Kidney (tissue), 13 donors: ENCODE measurements at regions not wholly inside any gene's neighbourhood (a gene's known extent, or its start where the extent isn't known, plus 50 kb on each side); places are given as distances from the start of the nearest gene placed in this dataset.

Experiments
- DNase-seq, 5 donors: peaks; one replicate each; pipeline ENCODE4 v3.0.0-alpha.2; 2013 to 2020
- FAIRE-seq: peaks from 2 replicates; lab custom pipeline; 2012; peaks lifted over from hg19 to GRCh38; lab: Jason Lieb, UNC
- H3K27ac ChIP-seq, 2 donors: one replicate each; pipeline ENCODE4 v1.7.0; 2013; ENCODE audit warnings: low read depth in 2 of 2, low read length in 2 of 2, inconsistent platforms in 1 of 2
- H3K27me3 ChIP-seq: one replicate; pipeline ENCODE4 v1.7.1; 2013; ENCODE audit warnings: low read length, inconsistent platforms; ENCODE audit not compliant: control insufficient read depth, insufficient read depth
- H3K36me3 ChIP-seq, 3 donors: one replicate each; pipeline versions ENCODE4 v1.7.0 to v1.7.1; 2013; ENCODE audit warnings: low read length in 3 of 3, control low read depth in 1 of 3, inconsistent platforms in 1 of 3; ENCODE audit not compliant: insufficient read depth in 3 of 3, control insufficient read depth in 2 of 3
- H3K4me1 ChIP-seq, 3 donors: one replicate each; pipeline versions ENCODE4 v1.7.0 to v1.7.1; 2013; ENCODE audit warnings: low read length in 3 of 3, inconsistent platforms in 1 of 3, low read depth in 1 of 3; ENCODE audit not compliant: control insufficient read depth in 2 of 3, insufficient read depth in 2 of 3
- H3K4me3 ChIP-seq, 3 donors: one replicate each; pipeline versions ENCODE4 v1.7.0 to v1.8.1; 2013; ENCODE audit warnings: low read length in 3 of 3, control low read depth in 1 of 3, inconsistent platforms in 1 of 3
- H3K9ac ChIP-seq, 3 donors: one replicate each; pipeline versions ENCODE4 v1.7.0 to v1.7.1; 2013; ENCODE audit warnings: low read length in 3 of 3, control low read depth in 1 of 3, inconsistent platforms in 1 of 3
- H3K9me3 ChIP-seq, 3 donors: one replicate each; pipeline versions ENCODE4 v1.7.0 to v1.7.1; 2013; ENCODE audit warnings: low read length in 3 of 3, control low read depth in 1 of 3, inconsistent platforms in 1 of 3; ENCODE audit not compliant: control insufficient read depth in 2 of 3, insufficient read depth in 1 of 3
- intact Hi-C: fragments of 100-400 bp; cut with DNase I; formaldehyde crosslinking; loops from one replicate; pipeline ENCODE4 v1.11.1; 2022
- TF ChIP-seq, protein P1 (sequence below): IDR thresholded peaks from 3 replicates; pipeline ENCODE4 v1.5.1; 2012; ENCODE audit warnings: mild to moderate bottlenecking, moderate library complexity, borderline replicate concordance; ENCODE audit not compliant: insufficient read depth; ENCODE audit errors: extremely low read depth
- donor health status: control.
- donor health status: control.
- donor health status: control.
- donor health status: control.
- donor health status: control.
- donor health status: DM: yes; HTN: yes; CAD: no.
- donor health status: Normal renal cell carcinoma (clear cell type).

DNA sequence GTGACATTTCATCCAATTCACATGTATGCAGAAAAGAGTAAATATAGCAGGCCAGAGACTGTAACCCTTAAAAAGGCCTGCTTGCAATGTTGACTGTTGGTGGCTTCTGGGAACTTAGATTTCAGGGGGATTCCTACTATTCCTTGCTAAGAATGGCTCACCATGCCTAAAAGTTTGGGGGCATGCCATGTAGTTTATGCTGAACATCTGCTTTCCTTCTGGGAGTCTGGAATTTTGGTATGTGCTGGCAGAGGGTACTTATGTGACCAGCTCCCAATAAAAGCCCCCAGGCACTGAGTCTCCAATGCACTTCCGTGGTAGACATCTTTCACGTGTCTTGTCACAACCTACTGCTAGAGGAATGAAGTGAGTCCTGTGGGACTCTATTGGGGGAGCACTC lies 88.4 kb upstream of the PCDH8 start:
- Histone ChIP-seq H3K27me3 (no peaks in the 10 kb centered on the region), H3K36me3 (no peaks in the 10 kb centered on the region), H3K4me1 (no peaks in the 10 kb centered on the region), H3K9me3 (no peaks in the 10 kb centered on the region), H3K9ac (no peak overlapping the region), H3K4me3 (no peak overlapping the region), H3K27ac (no peak overlapping the region)
- TF ChIP-seq, protein P1, sequence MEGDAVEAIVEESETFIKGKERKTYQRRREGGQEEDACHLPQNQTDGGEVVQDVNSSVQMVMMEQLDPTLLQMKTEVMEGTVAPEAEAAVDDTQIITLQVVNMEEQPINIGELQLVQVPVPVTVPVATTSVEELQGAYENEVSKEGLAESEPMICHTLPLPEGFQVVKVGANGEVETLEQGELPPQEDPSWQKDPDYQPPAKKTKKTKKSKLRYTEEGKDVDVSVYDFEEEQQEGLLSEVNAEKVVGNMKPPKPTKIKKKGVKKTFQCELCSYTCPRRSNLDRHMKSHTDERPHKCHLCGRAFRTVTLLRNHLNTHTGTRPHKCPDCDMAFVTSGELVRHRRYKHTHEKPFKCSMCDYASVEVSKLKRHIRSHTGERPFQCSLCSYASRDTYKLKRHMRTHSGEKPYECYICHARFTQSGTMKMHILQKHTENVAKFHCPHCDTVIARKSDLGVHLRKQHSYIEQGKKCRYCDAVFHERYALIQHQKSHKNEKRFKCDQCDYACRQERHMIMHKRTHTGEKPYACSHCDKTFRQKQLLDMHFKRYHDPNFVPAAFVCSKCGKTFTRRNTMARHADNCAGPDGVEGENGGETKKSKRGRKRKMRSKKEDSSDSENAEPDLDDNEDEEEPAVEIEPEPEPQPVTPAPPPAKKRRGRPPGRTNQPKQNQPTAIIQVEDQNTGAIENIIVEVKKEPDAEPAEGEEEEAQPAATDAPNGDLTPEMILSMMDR, result no peak
- DNase-seq (no peak), FAIRE-seq (no peak)
- intact Hi-C loops, result no loop called here

DNA sequence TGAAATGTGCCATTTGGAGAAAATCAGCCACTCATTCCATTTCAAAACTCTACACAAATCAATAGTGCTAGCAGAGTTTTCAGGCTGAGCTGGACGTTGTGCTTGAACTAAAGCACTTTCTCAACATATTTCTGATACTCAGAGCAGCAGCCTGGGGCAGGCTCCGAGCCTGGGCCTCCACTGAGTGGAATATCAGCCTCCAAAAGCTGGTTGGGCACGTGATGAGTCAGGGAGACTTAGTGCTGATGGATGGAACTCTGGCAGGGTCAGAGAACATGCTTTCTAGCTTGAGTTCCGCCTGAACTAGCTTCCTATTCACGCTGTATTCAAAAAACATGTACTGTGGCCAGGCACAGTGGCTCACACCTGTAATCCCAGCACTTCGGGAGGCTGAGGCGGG lies 85.8 kb upstream of the PCDH8 start:
- TF ChIP-seq, protein P1, result no peak

DNA sequence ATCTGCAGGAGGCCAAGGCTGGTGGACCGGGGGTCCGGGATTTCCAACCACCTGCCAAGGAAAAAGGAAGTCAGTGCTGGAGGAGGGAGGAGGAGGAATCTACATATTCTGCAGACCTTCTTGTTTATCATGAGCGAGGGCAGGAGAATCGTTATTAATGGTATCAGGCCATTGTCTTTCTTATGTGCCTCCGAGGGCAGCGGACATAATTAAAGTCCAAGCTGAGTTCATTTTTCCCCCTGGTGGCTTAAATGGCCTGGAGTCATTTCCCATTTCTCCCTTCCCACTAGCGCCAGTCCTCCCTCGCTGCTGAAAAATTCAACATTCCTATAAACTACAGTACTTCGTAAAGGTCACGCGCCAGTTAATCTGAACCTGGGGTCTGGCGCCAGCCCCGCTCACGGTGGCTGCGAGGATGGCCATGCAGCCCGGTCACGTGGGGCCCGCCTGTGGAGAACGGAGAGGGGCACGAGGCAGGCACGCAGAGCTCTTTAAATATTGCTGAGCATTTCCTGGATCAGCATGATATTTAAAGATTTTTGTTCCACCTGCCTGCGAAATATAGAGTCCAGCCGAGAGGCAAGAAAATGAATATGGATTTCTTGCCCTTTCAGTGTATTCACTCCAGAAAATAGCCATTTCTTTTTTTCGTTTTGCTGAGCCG lies 85.2 kb upstream of the PCDH8 start:
- Histone ChIP-seq H3K27me3 (no peaks in the 10 kb centered on the region), H3K4me3 (no peak overlapping the region), H3K27ac (no peak overlapping the region), H3K9ac (no peak overlapping the region), H3K9me3 (no peaks in the 10 kb centered on the region), H3K4me1 (no peaks in the 10 kb centered on the region), H3K36me3 (no peaks in the 10 kb centered on the region)
- TF ChIP-seq, protein P1, result no peak
- intact Hi-C loops, result no loop called here
- FAIRE-seq (no peak), DNase-seq (no peak)

More for the DNA sequence above, 85.8 kb upstream of the PCDH8 start:
- H3K9ac ChIP-seq, result no peak overlapping the region
- no peaks in the 10 kb centered on the region for H3K4me1 ChIP-seq
- no peak overlapping the region for H3K27ac ChIP-seq
- intact Hi-C loops, result no loop called here
- no peaks in the 10 kb centered on the region for H3K36me3 ChIP-seq
- H3K9me3 ChIP-seq, result no peaks in the 10 kb centered on the region
- H3K27me3 ChIP-seq, result no peaks in the 10 kb centered on the region
- DNase-seq (no peak), FAIRE-seq (no peak)
- H3K4me3 ChIP-seq, result no peak overlapping the region

DNA sequence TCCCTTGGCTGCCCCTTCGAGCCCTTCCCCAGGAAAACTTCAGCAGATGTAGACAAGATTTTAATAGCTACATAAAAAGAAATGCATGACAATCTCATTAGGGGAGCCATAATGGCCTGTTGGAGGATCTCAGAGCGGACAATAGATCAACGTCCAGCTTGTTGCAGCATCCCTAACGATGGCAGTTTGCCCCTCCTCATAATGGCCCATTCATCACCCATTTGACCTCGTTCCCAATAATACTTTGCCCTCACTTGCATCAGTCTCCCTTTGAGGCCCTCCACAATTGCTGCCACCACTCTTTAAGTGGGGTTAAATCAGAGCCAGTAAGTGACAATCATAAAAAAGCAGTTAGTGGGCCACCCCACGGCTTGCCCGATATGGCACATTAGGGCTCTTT lies 84.7 kb upstream of the PCDH8 start:
- intact Hi-C loops, result no loop called here
- DNase-seq (no peak), FAIRE-seq (no peak)
- Histone ChIP-seq H3K4me3 (no peak overlapping the region), H3K27me3 (no peaks in the 10 kb centered on the region), H3K36me3 (no peaks in the 10 kb centered on the region), H3K9me3 (no peaks in the 10 kb centered on the region), H3K27ac (no peak overlapping the region), H3K9ac (no peak overlapping the region), H3K4me1 (no peaks in the 10 kb centered on the region)
- TF ChIP-seq, protein P1, result no peak
